ENCODE measurements at regions not wholly inside any gene's neighbourhood (a gene's known extent, or its start where the extent isn't known, plus 50 kb on each side); places are given as distances from the start of the nearest gene placed in this dataset.

DNA sequence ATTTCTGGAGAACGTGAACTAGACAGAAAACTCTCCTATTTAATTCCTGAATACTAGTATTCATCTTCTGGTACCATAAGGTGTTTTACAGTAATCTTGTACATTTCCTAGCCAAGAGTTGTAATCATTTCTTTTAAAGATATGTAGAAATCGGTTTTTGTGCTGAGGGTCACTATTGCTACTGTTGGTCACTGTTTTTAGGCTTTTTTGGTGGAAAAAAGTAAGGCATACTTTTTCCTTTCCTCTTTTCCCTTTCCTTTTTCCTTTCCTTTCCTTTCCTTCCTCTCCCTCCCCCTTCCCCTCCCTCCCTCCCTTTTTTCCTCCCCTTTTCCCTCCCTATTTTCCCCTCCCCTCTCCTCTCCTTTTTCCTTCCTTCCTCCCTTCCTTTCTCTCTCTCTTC, 706.4 kb upstream of the GOT2 start:
- no peak for DNase-seq

DNA sequence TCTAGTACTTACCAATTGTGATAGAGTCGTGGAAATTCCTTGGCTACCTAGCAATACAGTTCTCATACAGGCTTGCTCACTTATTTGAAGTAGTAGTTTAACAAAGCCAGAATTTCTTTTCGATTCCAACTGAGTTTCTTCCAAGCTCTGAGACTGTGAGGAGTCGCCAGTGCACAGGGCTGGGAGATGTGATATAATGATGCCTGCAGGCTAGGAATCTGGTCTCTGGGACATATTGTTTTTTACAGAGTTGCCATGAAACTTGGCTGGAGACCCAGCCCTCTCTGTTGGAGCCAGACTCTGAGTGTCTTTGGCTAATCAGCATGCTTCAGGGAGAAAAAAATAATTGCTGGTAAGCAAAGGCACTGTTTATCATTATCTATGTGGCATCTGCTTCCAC, 698.8 kb upstream of the GOT2 start:
- DNase-seq, result no peak

DNA sequence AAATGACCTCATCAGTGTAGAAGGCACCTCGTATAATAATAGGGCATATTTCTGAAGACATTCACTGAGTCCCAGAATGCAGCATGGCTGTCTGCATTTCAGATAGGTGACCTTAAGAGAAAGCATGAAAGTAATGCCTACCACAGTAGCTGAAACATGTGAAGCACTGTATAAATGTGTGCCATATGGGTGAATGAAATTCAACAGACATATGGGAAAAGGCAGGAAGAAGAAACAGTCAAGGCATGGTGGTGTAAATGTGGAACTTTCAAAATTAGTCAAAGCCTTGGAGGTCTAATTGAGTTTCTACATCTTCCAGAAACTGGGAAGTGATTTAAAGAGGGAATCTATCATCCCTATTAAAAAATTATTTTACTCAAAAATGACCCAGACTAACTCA, 698.2 kb upstream of the GOT2 start:
- DNase-seq, result no peak

DNA sequence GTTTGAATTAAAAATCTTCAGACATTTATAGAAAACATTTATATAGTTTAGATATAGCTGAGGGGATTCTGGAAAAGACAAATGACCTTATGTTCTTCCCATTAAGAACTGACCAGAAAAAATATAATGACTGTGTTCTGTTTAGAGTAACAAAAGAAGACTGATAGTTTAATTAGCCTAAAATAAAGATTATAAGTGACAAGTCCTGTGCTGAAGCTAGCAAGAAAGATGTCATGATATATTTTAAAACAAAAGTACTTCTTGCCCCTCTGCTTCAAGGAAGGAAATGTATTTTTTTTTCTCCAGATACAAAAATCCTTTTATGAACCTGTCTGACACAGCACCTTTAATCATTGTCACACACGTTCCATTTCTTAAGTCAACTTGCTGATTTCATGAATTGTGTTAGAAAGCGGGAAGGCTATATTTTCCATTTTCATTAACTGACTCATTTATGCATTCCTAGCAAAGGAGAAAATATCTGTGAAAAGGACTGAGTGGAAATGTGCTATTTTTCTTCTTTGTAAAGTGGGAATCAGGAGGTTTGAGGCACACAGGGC, 690.7 kb upstream of the GOT2 start:
- DNase-seq, result no peak

DNA sequence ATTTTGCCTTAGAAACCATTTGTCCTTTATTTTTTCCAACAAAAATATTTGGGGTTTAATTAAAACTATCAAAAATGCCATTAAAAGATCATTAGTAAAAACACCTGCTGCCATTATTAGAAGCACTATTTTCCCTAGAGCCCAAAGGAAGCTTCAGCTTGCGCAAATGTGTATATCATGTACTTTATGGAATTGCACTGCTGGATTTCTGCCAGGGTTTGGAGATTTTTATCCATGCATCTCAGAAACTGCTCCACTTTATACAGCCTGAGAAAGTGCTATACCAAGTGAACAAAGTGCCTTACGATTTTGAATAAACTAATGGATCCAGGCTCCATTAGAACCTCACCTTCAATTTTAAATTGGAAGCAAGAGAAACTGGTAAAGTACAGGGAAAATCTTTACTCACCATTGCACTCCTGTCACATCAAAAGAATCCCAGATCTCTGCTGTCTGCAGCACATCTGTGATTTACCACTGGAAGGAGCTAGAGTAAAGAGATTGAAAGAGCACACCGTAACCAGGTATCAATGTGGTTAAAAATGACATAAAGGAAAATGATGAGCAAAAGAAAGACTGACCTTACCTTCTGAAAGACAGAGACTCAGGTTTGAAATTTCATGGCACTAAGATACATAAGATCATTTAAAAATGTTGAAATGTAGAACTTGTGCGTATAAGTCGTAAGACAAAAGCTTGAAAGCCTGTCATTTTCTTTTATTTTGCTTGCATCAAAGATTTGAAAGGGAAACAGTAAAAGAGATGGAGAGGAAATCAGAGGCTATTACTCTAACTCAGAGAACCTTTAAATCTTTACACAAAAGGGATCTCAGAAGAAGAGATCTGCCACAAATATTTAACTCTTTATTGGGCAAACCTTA, 678.1 kb upstream of the GOT2 start:
- no peak for DNase-seq

DNA sequence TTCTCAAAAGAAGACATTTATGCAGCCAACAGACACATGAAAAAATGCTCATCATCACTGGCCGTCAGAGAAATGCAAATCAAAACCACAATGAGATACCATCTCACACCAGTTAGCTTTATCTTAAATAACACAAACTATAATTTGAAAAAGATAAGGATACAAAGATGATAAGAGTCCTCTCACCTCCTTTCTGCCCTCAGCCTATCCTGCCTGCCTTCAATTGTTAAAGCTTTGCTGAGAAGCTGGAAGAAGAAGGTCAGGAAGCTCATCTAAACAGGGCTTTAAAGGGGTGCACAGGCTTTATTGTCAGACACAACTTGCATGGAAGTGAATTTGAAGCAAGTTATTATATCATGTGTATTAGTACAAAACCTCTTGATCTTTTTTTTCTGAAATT, 676.3 kb upstream of the GOT2 start:
- DNase-seq, result no peak

DNA sequence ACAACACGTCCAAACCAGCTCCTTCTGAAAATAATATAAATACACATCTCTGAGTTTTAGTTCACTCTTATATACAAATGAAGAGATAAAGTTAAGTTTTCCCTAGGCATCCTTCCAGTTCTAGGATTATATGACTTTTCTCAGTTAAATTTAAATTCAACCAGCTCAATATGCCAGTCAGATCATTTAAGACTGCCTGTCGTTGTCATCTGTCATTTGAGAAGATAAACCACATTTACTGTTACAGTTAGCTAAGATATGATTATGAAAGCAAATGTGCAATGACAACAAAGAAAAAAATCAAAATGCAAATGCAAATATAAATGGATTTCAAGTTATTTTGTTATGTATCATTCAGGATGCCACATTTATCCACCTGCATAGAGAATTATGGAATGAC, 671.7 kb upstream of the GOT2 start:
- DNase-seq, result no peak

DNA sequence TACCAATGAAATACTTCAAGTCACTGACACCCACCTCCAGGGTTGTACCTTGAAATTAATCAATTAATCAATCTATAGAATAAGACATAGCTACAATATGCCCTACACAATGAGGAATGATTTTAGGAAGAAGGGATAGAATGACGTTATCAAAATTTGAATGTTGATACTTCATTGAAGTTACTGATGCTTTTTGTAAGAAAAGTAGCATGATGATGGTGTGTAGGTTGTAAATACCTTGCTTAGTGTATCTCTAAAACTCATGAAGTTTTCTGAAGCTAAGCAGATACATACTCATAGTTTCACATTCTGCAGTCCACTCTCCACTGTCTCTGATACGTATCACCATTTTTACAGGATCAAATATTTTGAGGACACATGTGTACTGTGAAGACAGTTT, 670.4 kb upstream of the GOT2 start:
- DNase-seq, result no peak

DNA sequence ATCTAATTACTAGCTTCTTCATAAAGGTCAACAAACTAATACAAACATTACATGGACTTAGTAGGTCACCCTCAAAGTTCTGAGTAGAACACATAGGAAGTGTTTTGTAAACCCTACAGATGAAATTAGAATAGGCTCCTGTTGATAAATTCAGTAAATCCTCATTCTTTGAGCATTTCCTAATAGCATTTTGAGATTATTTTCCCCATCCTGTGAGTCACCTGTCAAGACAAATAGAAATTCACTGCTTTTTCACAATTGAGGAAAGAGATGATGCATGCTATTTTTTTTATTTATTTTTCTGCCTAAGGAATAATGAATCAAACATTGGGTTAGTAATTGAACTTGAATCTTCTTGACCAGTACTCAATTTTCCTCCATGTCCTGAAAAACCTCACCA, 666.7 kb upstream of the GOT2 start:
- no peak for DNase-seq

DNA sequence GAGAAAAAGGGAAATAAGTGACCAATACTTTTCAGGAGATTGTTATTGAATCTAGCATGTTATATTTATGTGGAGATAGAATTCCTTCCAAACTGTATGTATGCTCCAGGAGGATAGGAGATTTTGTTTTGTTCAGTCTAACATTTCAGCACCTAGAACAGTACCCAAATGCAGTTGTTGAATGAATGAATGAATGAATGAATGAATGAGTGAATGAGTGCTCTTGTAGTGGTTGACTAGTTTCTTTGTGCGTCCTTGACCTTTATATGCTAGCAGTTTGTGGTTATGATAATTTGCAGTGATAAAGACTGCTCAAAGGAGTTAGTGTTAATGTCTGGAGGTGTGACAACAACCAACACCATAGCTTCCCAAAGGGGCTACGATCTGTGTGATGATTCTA, 663.5 kb upstream of the GOT2 start:
- no peak for DNase-seq

DNA sequence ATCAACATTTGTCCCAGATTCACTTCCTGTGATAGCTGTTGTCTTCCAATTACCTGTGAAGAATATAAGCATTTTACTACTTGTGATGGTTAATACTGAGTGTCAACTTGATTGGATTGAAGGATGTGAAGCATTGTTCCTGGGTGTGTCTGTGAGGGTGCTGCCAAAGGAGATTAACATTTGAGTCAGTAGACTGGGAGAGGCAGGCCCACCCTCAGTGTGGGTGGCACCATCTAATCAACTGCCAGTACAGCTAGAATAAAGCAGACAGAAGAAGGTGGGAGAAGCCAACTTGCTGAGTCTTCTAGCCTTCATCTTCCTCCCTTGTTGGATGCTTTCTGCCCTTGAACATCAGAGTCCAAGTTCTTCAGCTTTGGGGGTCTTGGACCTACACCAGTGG, 660.4 kb upstream of the GOT2 start:
- DNase-seq, result no peak

DNA sequence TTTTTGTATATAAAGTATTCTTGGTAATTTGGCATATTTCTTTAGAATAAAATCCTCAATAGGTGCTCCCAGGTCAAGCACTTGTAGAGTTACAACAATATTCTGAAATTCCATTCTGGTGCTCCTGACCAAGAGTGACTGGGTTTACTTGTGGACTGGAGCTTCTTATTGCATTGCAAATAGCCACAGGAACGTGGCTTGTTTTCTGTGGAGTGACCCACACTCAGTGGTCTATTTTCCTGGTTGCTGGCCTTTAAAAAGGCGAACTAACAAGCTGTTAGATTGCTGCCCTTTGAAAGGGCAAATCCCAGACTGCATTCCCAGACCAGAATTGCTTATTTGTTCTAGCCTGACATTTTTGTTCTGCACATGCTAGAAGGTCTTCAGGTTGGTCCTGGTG, 658.8 kb upstream of the GOT2 start:
- no peak for DNase-seq

DNA sequence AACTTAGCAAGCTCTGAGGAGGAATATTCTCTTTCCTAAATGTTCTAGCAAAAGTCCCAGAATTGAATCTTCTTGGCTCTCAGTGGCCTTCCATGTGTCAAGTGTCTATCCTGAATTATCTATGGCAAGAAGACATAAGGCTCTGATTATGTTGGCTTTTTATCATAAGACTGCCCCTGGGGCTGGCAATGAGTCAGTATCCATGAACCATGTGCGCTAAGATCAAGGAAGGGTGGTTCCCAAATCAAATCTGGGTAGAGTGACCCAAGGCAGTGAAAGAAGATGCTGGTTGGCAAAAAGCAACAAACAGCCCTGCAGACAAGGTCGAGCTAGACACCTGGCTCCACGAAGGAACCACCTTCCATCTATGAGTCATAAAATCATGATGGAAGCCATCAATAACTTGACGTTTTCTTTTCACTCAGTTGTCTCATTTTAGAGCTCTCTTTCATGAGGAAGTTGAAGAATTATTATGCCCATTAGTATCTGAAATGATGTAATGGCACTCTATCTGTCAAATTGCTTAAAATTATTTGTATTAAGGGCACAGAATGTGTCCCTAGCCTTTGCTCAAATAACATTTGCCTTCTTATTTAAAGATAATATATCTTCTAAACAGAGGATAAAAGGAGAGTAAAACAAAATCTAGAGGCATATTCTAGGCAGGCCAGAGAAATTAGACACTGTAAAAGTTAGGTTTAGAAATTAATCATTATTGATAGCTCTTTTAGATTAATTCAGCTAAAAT, 657.7 kb upstream of the GOT2 start:
- no peak for DNase-seq

DNA sequence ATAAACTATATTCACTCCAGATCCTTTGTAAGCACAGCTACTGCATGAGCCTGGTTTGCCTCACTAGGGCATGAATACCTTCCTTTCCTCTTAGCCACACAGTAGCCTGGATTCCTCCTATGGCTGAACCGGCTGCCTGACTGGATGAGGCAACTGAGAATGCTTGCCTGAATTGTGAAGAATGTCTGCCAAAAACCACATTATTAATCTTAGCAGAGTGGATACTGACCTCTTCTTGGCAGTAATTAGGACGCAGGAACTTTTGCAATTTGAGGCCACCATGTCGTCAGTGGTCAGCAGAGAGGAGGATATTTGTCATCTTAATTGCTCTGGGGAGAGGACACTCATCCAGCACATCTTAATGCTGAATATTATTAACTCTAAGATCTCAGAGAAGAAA, 651.8 kb upstream of the GOT2 start:
- DNase-seq, result no peak

DNA sequence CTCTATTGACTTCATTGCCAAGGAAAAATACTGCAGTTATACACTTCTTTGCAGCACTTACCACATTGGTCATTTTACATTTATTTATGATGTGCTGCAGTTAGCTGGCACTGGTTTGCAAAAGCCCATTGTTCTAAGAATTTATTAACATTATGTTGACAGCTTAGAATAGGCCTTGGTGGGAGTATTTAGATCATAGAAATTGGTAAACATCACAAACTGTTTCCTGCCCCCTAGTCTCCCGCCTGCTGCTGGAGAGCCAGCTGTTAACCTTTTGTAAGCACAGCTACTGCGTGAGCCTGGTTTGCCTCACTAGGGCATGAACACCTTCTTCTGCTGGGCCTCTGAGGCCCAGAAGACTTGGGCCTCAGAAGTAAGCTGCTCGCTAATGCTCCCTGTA, 651.4 kb upstream of the GOT2 start:
- DNase-seq, result no peak

DNA sequence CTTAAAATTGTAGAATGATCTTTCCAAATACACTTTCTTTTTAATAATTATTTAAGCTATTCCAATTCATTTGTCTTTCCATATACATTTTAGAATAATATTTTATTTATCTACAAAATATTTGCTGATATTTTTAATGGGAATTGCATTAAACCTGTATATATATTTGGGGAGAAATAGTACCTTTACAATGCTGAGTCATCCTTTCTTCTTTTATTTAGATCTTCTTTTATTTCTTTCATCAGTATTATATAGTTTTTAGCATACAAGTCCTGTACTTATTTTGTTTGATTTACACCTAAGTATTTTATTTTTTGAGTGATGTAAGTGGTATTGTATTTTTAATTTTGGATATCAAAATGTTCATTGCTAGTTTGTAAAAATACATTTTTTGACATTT, 639.5 kb upstream of the GOT2 start:
- DNase-seq, result no peak

DNA sequence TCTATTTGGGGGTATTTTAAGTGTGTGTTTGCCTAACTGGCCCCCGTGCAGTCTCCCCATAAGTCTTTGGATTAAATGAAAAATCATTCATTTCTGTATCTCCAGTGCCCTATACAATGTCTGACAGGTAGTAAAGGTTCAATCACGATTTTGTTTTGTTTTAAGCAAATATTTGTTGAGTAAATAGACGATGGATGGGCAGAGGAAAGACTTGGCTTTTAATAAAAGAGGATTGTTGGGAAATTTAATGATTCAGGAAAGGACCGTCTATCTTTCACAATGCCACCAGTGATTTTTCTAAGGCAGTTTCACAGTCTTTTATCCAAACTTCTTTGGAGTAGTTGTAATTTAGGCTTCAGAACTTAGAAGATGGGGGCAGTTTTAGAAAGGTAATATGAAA, 636.6 kb upstream of the GOT2 start:
- no peak for DNase-seq

DNA sequence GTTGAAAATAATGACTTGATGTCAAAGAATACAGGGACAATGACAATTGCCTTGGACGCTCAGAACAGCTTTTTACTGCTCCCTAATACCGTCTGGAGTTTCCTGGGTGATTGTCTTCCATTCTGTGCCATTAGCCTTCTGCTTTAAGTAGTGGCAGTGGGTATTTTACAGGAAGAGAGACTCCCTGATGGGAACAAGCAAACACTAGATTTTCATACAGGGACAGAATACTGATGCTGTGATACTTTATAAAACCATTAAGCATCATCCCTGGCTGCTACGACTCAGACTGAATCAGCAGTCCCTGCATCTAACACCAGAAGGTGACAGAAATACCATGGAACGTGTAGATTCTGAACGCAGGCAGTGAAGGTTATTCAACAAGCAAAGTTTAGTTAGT, 635.4 kb upstream of the GOT2 start:
- DNase-seq, result no peak

DNA sequence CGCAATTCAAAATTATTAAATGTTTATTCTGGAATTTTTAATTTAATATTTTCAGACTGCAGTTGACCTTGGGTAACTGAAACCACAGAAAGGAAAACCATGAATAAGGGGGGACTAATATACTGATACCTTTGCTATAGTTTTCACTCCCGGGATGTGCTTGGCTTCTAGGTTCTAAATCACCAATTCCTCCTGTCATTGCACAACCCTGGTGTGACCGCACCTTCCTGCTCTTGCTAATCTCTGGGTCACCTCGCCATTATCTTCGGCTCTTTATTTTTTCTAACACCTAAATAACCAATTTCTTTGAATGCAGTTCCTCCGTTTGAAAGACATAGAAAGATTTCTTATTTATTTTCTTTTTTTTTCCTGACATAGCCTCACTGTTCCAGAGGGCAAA, 634.5 kb upstream of the GOT2 start:
- DNase-seq, result no peak

DNA sequence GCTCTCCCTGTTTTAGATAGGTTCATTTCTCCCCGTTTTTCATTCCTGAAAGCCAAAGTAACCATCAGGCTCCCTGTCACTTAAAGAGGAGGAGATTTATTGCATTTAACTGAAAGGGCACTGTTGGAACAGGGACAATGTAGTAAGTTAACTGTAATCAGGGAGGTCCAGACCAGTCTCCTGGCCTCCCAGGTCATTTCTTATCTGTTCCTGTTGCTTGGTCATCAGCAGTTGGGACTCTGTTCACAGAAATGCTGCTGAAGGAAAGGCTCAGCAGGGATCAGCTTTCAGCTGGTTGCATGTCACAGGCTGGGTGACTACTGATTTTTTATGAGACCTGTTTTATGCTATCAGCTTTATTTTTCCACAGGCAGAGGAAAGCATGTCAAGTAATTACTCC, 622.6 kb upstream of the GOT2 start:
- no peak for DNase-seq

DNA sequence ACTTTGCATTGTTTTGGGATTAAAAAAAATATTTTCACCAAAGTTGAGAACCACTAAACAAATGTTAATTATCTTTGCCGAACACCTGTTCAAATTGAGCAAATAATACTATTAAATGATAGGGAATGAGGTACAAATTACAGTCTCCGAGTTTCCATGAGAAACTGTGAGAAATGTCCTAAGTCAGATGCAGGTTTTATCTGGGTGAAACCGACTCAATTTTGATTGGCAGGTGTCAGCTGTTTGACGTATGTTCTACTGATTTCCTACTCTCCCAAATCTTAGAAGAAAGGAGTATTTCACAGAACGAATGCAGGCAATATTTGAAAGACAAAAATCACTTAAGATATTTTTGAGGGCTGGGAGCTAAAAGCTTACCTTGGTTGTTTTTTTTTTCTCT, 622.0 kb upstream of the GOT2 start:
- no peak for DNase-seq

DNA sequence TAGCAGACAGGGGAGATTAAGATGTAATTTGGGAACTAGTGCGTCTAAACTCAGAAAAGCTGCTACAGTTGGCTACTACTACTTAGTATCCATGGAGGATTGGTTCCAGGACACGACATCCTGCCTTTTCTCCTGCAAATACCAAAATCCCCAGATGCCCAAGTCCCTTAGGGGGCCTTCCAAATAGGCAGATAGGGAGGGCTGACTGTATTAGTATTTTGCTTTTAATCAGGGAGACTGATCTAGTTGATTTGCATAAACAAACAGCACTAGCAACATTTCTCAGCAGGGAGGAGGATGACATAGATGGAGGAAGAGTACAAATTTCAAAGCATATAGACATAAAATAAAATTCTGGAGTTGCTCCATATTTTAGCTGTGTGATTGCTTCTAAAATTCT, 621.6 kb upstream of the GOT2 start:
- no peak for DNase-seq

DNA sequence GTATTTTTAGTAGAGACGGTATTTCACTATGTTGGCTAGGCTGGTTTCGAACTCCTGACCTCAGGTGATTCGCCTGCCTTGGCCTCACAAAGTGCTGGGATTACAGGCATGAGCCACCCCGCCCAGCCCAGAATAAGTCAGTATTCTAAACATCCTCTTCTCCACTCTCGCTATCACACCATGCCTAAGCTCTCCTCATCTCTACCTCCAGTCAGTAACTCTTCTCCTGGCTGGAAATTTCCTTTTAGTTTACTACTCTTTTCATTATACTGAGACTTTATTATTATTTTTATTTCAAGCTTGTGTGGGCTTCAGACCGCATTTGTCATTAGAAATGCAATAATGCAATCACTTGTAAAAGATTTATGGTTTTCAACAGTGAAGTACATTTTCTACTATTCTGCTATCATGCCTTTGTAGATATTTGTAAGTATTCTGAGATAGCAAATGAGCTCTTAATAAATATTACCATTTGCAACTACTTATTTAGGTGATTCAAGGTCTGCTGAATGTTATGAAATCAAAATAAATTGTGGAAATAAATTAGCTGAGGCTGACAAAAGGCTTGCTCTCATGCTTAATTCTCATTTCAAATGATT, 617.3 kb upstream of the GOT2 start:
- no peak for DNase-seq

DNA sequence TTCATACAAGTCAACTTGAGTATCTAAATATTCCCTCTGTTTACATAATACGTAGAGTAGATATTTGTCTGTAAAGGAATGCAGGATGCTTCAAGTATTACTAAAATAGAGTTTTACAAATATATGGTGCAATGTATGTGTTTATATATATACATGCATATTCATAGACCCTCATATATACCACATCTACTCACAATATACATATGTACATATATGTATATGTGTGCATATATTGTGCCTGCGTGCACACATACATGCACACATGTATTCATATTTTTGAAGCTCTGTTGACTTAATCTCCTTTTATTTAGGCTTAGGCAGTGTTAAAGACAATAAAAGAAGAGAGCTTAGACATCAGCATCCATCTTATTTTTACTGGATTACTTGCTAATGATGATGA, 616.6 kb upstream of the GOT2 start:
- DNase-seq, result no peak

Measured in NCI-H446 treated with DMSO at 0.1 percent for 48 hours (cell line).